H1 (cell line): ENCODE measurements at regions not wholly inside any gene's neighbourhood (a gene's known extent, or its start where the extent isn't known, plus 50 kb on each side); places are given as distances from the start of the nearest gene placed in this dataset.

Experiments
- EP300 ChIP-seq, 2 experiments: IDR thresholded peaks; 1 replicate in 1 of 2; 2 replicates in 1 of 2; pipeline ENCODE4 v1.6.1; 2011 to 2012; ENCODE audit warnings: low read depth in 2 of 2, low read length in 2 of 2, mild to moderate bottlenecking in 2 of 2, borderline replicate concordance in 1 of 2, inconsistent platforms in 1 of 2, moderate library complexity in 1 of 2
- GABPA ChIP-seq: IDR thresholded peaks from 2 replicates; pipeline ENCODE4 v1.6.1; 2011; ENCODE audit warnings: mild to moderate bottlenecking, low read length, moderate library complexity, borderline replicate concordance; ENCODE audit not compliant: insufficient read depth
- NRF1 ChIP-seq: IDR thresholded peaks from 2 replicates; pipeline ENCODE4 v1.6.1; 2011; ENCODE audit warnings: mild to moderate bottlenecking, low read depth, low read length, improper control_type of control experiment
- RXRA ChIP-seq: IDR thresholded peaks from 2 replicates; pipeline ENCODE4 v1.6.1; 2011; ENCODE audit warnings: low read depth, mild to moderate bottlenecking, low read length, moderate library complexity; ENCODE audit not compliant: insufficient read depth
- TBP ChIP-seq: IDR thresholded peaks from 2 replicates; pipeline ENCODE4 v1.6.1; 2011; ENCODE audit warnings: low read depth, low read length, improper control_type of control experiment
- TF ChIP-seq, protein P1 (sequence below), 3 experiments: IDR thresholded peaks; 1 replicate in 2 of 3; 2 replicates in 1 of 3; pipeline versions ENCODE4 v1.5.1 to v1.6.1; 2011; ENCODE audit warnings: low read length in 3 of 3, mild to moderate bottlenecking in 3 of 3, inconsistent platforms in 2 of 3, low read depth in 1 of 3, moderate library complexity in 1 of 3; ENCODE audit not compliant: insufficient read depth in 1 of 3; ENCODE audit errors: control extremely low read depth in 1 of 3
- TF ChIP-seq, protein P2 (sequence below): IDR thresholded peaks from 2 replicates; pipeline ENCODE4 v1.6.1; 2012; ENCODE audit warnings: inconsistent platforms

DNA sequence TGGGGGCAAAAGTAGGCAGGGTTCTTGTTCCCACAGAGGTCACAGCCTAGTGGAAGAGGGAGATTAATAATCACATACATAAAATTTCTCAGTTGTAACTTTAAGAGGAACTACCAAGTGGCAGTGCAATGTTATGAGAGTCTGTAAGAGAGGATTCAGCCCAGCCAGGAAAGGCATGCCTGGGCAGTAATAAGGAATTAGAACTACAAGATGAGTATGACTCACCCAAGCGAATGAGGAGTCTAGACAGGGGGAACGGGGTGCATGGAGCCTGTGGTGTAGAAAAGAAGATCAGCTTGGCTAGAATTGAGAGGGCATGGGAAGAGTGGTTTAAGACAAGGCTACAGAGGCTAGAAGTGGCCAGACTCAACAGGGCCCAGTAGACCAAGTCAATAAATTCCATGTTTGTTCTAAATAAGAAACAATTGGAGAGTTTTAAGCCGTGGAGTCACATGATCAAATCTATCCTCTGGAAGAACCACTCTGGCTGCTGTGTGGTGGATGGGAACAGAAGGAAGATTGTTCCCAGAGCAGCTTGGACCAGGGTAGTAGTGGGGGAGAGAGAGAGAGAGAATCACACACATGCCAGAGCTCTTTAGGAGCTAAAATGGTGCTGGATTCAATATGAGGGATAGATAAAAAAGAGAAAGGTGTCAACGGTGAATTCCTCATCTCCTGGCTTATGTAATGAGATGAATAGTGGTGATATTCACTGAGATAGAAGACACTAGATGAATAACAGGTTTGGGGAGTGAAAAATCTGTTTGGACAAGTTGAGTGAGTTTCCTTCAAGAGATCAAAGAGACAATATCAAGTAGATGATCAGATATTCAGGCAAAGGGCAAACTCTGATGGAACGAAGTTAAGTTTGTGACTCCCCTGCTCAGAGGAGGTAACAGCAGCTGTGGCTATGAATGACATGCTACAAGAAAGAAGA lies 265.1 kb downstream of the FGFR2 start:
- TF ChIP-seq, protein P1, sequence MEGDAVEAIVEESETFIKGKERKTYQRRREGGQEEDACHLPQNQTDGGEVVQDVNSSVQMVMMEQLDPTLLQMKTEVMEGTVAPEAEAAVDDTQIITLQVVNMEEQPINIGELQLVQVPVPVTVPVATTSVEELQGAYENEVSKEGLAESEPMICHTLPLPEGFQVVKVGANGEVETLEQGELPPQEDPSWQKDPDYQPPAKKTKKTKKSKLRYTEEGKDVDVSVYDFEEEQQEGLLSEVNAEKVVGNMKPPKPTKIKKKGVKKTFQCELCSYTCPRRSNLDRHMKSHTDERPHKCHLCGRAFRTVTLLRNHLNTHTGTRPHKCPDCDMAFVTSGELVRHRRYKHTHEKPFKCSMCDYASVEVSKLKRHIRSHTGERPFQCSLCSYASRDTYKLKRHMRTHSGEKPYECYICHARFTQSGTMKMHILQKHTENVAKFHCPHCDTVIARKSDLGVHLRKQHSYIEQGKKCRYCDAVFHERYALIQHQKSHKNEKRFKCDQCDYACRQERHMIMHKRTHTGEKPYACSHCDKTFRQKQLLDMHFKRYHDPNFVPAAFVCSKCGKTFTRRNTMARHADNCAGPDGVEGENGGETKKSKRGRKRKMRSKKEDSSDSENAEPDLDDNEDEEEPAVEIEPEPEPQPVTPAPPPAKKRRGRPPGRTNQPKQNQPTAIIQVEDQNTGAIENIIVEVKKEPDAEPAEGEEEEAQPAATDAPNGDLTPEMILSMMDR (IDR thresholded peaks at IDR 0.05; ENCODE audit: control extremely low read depth in 1 of 3, insufficient read depth in 1 of 3, low read depth in 1 of 3, low read length in 3 of 3): no peak
- TF ChIP-seq EP300 (IDR thresholded peaks at IDR 0.05; ENCODE audit: borderline replicate concordance in 1 of 2, low read depth in 2 of 2, low read length in 2 of 2) (no peak), TBP (no peak), RXRA (no peak), NRF1 (no peak), GABPA (no peak)
- TF ChIP-seq, protein P2, sequence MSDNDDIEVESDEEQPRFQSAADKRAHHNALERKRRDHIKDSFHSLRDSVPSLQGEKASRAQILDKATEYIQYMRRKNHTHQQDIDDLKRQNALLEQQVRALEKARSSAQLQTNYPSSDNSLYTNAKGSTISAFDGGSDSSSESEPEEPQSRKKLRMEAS: no peak
